IMR-90 (cell line): ENCODE measurements at regions not wholly inside any gene's neighbourhood (a gene's known extent, or its start where the extent isn't known, plus 50 kb on each side); places are given as distances from the start of the nearest gene placed in this dataset.

ENCODE experiments used
- ATAC-seq: fragments of 200-7000 bp; cut with Tn5 transposase; 2 replicates; pipeline ENCODE4 v1.9.1; 2020; ENCODE audit warnings: low read depth, mild to moderate bottlenecking, moderate library complexity
- BruUV-seq: library from RNA; stranded (reverse); fragments of 400-500 nt; replicated peaks from 2 replicates; lab custom pipeline; 2021; lab: Mats Ljungman, UMichigan
- CTCF ChIA-PET: fragments of 300-600 bp; formaldehyde crosslinking; extraction: SDS; loops from one replicate; lab custom pipeline; 2021; ENCODE audit warnings: antibody characterized with exemption; lab: Yijun Ruan, JAX
- POLR2A ChIA-PET: fragments of 300-600 bp; sonication (Branson Sonifier 250); formaldehyde crosslinking; loops from one replicate; lab custom pipeline; 2022; ENCODE audit warnings: antibody characterized with exemption; ENCODE audit not compliant: unreplicated experiment; lab: Charles Lee
- DNase-seq: peaks from one replicate; pipeline ENCODE4 v3.0.0; 2013
- H2AFZ ChIP-seq: replicated peaks from 2 replicates; pipeline ENCODE3; 2013; ENCODE audit warnings: low read length, mild to moderate bottlenecking; ENCODE audit not compliant: poor library complexity
- H2AK5ac ChIP-seq: 2 replicates; pipeline ENCODE4 v1.6.1; 2013; ENCODE audit warnings: low read depth, low read length, inconsistent platforms
- H2AK9ac ChIP-seq: replicated peaks from 2 replicates; pipeline ENCODE3; 2013; ENCODE audit warnings: mild to moderate bottlenecking, low read depth, low read length, moderate library complexity; ENCODE audit not compliant: poor library complexity
- H2BK120ac ChIP-seq: 2 replicates; pipeline ENCODE4 v1.6.1; 2013; ENCODE audit warnings: low read depth, low read length, inconsistent platforms
- H2BK15ac ChIP-seq: 3 replicates; pipeline ENCODE4 v1.6.1; 2013; ENCODE audit warnings: low read depth, low read length, inconsistent platforms
- H2BK20ac ChIP-seq: 2 replicates; pipeline ENCODE4 v1.6.1; 2013; ENCODE audit warnings: low read depth, mild to moderate bottlenecking, inconsistent platforms, low read length, moderate library complexity
- H2BK5ac ChIP-seq: 2 replicates; pipeline ENCODE4 v1.6.1; 2013; ENCODE audit warnings: mild to moderate bottlenecking, low read depth, low read length, inconsistent platforms; ENCODE audit not compliant: poor library complexity, severe bottlenecking
- H3K14ac ChIP-seq: replicated peaks from 2 replicates; pipeline ENCODE4 v1.6.1; 2013; ENCODE audit warnings: low read depth, low read length, inconsistent platforms
- H3K18ac ChIP-seq: 2 replicates; pipeline ENCODE4 v1.6.1; 2013; ENCODE audit warnings: low read depth, low read length, control low read depth
- H3K23ac ChIP-seq: 2 replicates; pipeline ENCODE4 v1.6.1; 2013; ENCODE audit warnings: low read depth, low read length, inconsistent platforms
- H3K27ac ChIP-seq: 2 replicates; pipeline ENCODE4 v1.5.1; 2013; ENCODE audit warnings: mild to moderate bottlenecking, control low read depth, low read length; ENCODE audit not compliant: insufficient read depth
- H3K27me3 ChIP-seq: 2 replicates; pipeline ENCODE4 v1.6.1; 2013; ENCODE audit warnings: low read length; ENCODE audit not compliant: control insufficient read depth, insufficient read depth
- H3K36me3 ChIP-seq: 2 replicates; pipeline ENCODE4 v1.6.1; 2013; ENCODE audit warnings: low read length, mixed read lengths; ENCODE audit not compliant: control insufficient read depth, insufficient read depth
- H3K4ac ChIP-seq: 2 replicates; pipeline ENCODE4 v1.6.1; 2013; ENCODE audit warnings: low read depth, low read length, inconsistent platforms
- H3K4me1 ChIP-seq: 2 replicates; pipeline ENCODE4 v1.6.1; 2013; ENCODE audit warnings: low read length, mixed read lengths; ENCODE audit not compliant: control insufficient read depth, insufficient read depth
- H3K4me2 ChIP-seq: 2 replicates; pipeline ENCODE4 v1.6.1; 2013; ENCODE audit warnings: low read depth, mild to moderate bottlenecking, control low read depth, low read length, moderate library complexity
- H3K4me3 ChIP-seq: 2 replicates; pipeline ENCODE4 v1.5.1; 2013; ENCODE audit warnings: low read depth, mild to moderate bottlenecking, control low read depth, low read length, moderate library complexity; ENCODE audit not compliant: insufficient read depth
- H3K56ac ChIP-seq: 2 replicates; pipeline ENCODE4 v1.6.1; 2013; ENCODE audit warnings: low read length, inconsistent platforms; ENCODE audit not compliant: insufficient read depth; ENCODE audit errors: extremely low read depth
- H3K79me1 ChIP-seq, 2 experiments: 2 replicates each; pipeline ENCODE4 v1.6.1; 2013; ENCODE audit warnings: low read length in 2 of 2, inconsistent platforms in 1 of 2, low read depth in 1 of 2
- H3K9ac ChIP-seq: 2 replicates; pipeline ENCODE4 v1.6.1; 2013; ENCODE audit warnings: low read depth, low read length, control low read depth
- H3K9me1 ChIP-seq: 2 replicates; pipeline ENCODE4 v1.6.1; 2013; ENCODE audit warnings: low read length, inconsistent platforms; ENCODE audit not compliant: insufficient read depth
- H3K9me3 ChIP-seq: 2 replicates; pipeline ENCODE4 v1.6.1; 2013; ENCODE audit warnings: low read length; ENCODE audit not compliant: control insufficient read depth, insufficient read depth
- H4K20me1 ChIP-seq: 2 replicates; pipeline ENCODE4 v1.6.1; 2013; ENCODE audit warnings: low read length, inconsistent platforms; ENCODE audit not compliant: insufficient read depth
- H4K5ac ChIP-seq: 2 replicates; pipeline ENCODE4 v1.6.1; 2013; ENCODE audit warnings: mild to moderate bottlenecking, low read depth, low read length, control low read depth
- H4K8ac ChIP-seq, 2 experiments: 2 replicates each; pipeline ENCODE4 v1.6.1; 2013; ENCODE audit warnings: low read depth in 2 of 2, low read length in 2 of 2, control low read depth in 1 of 2, inconsistent platforms in 1 of 2
- H4K91ac ChIP-seq: 2 replicates; pipeline ENCODE4 v1.6.1; 2013; ENCODE audit warnings: low read depth, low read length, inconsistent platforms; ENCODE audit not compliant: insufficient read depth
- FOS ChIP-seq: fragments of 150-350 bp; IDR thresholded peaks from 2 replicates; pipeline ENCODE4 v1.6.1; 2016; ENCODE audit warnings: low read depth, low read length
- MAZ ChIP-seq: IDR thresholded peaks from 2 replicates; pipeline ENCODE4 v1.6.1; 2012; ENCODE audit warnings: low read depth, mild to moderate bottlenecking, low read length, improper control_type of control experiment, moderate library complexity, borderline replicate concordance
- NFE2L2 ChIP-seq: fragments of 150-350 bp; IDR thresholded peaks from 2 replicates; pipeline ENCODE4 v1.6.1; 2016; ENCODE audit warnings: low read depth, mild to moderate bottlenecking, low read length
- WGBS, 2 experiments: methylation state at CpG; one replicate each; pipeline versions ENCODE4 v1.1.5 to v1.1.7; 2013; ENCODE audit warnings: missing lambda C conversion rate in 2 of 2; ENCODE audit not compliant: insufficient read length in 1 of 2; ENCODE audit errors: extremely low coverage in 2 of 2; 5-methylcytosine and 5-hydroxymethylcytosine counted together
- dilution Hi-C: fragments of 300-500 bp; cut with HindIII; formaldehyde crosslinking; loops from one replicate; pipeline ENCODE4 v1.14.3; 2018; ENCODE audit warnings: low sequenced_read_pairs; ENCODE audit not compliant: unreplicated experiment
- in situ Hi-C: fragments of 300-500 bp; cut with MboI; formaldehyde crosslinking; loops from 3 replicates; pipeline ENCODE4 v1.14.3; 2019; ENCODE audit warnings: low sequenced_read_pairs, inconsistent platforms, mixed read lengths
- intact Hi-C: fragments of 100-400 bp; cut with micrococcal nuclease; formaldehyde crosslinking; loops from 2 replicates; pipeline ENCODE4 v1.10.0; 2022
- TF ChIP-seq, protein P1 (sequence below): fragments of 150-350 bp; IDR thresholded peaks from 2 replicates; pipeline ENCODE4 v1.6.1; 2017; ENCODE audit warnings: mild to moderate bottlenecking, antibody characterized with exemption, low read length, low read depth

DNA sequence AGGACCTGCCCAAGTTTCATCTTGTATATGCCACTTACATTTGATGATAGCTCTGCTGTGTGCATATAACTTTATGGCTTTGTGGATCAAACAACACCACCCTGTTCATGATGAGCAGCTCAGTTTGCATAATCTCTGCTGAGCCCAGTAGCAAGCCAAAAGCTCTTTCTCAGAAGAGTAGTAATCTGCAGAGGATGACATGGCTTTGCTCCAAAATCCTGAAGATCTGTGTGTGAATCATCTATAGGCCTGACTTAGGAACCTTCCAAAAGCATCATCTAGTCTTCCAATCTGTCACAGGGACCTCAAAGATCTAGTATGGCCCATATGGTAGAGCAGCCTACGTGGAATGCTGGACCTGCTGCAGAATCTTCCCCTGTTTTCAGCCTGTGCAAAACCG, 394.6 kb downstream of the PSAT1 start:
- CTCF ChIA-PET = interaction anchor here (0.7 kb wide), 1 partner anchor 16 kb away, joined by 4 read pairs; no protein-coding TSS in a partner anchor
- H2BK5ac ChIP-seq = no peak overlapping the region
- DNase-seq (peak; percentile 60), ATAC-seq (peak; percentile 17; the same call in 1 of the 2 replicates)
- H3K36me3 ChIP-seq = no peaks in the 10 kb centered on the region
- H3K4me3 ChIP-seq = no peak overlapping the region
- H4K91ac ChIP-seq = no peak overlapping the region
- no peak overlapping the region for H3K56ac ChIP-seq
- H2AK9ac ChIP-seq = no peak overlapping the region
- H3K4ac ChIP-seq = no peak overlapping the region
- H3K18ac ChIP-seq = no peak overlapping the region
- no peak overlapping the region for H3K27ac ChIP-seq
- no peak overlapping the region for H3K14ac ChIP-seq
- no peak overlapping the region for H2BK20ac ChIP-seq
- dilution Hi-C loops (no loop called here), intact Hi-C loops (no loop called here), in situ Hi-C loops (no loop called here)
- H3K27me3 ChIP-seq = no peaks in the 10 kb centered on the region
- H4K8ac ChIP-seq = no peak overlapping the region
- no peaks in the 10 kb centered on the region for H3K9me1 ChIP-seq
- no peaks in the 10 kb centered on the region for H4K20me1 ChIP-seq
- no peak overlapping the region for H3K23ac ChIP-seq
- H3K9me3 ChIP-seq = no peaks in the 10 kb centered on the region
- 100% methylated on average over 1 of the region's 2 CpGs; no CpG with 5 or more reads in 1 of the 2 experiments for WGBS, 2 experiments
- H2AK5ac ChIP-seq = no peak overlapping the region
- POLR2A ChIA-PET = no interaction called here
- H2AFZ ChIP-seq = no peak overlapping the region
- no peak overlapping the region for H4K5ac ChIP-seq
- no peak overlapping the region for H3K9ac ChIP-seq
- TF ChIP-seq MAZ (no peak), FOS (no peak), NFE2L2 (no peak)
- TF ChIP-seq, protein P1, sequence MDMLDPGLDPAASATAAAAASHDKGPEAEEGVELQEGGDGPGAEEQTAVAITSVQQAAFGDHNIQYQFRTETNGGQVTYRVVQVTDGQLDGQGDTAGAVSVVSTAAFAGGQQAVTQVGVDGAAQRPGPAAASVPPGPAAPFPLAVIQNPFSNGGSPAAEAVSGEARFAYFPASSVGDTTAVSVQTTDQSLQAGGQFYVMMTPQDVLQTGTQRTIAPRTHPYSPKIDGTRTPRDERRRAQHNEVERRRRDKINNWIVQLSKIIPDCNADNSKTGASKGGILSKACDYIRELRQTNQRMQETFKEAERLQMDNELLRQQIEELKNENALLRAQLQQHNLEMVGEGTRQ = no peak
- H3K79me1 ChIP-seq = no peaks in the 10 kb centered on the region
- no TSS peak for BruUV-seq
- no peak overlapping the region for H2BK15ac ChIP-seq
- no peak overlapping the region for H3K4me2 ChIP-seq
- H2BK120ac ChIP-seq = no peak overlapping the region
- H3K4me1 ChIP-seq = no peaks in the 10 kb centered on the region; the same call in 1 of the 2 replicates
